Endothelial cell of umbilical vein (primary cell): ENCODE measurements at regions not wholly inside any gene's neighbourhood (a gene's known extent, or its start where the extent isn't known, plus 50 kb on each side); places are given as distances from the start of the nearest gene placed in this dataset.

Source experiments
- BruUV-seq: library from RNA; stranded (reverse); fragments of 400-500 nt; replicated peaks from 2 replicates; lab custom pipeline; 2021; lab: Mats Ljungman, UMichigan
- CTCF ChIA-PET: fragments of 300-600, 350-600 bp; sonication (Branson Sonifier 250); formaldehyde crosslinking; loops from one replicate; lab custom pipeline; 2021; ENCODE audit warnings: antibody characterized with exemption, inconsistent platforms; lab: Charles Lee
- POLR2A ChIA-PET: fragments of 300-600, 350-600 bp; sonication (Branson Sonifier 250); formaldehyde crosslinking; loops from one replicate; lab custom pipeline; 2021; ENCODE audit warnings: antibody characterized with exemption, inconsistent platforms; lab: Charles Lee
- DNase-seq: peaks from one replicate; pipeline ENCODE4 v3.0.0-alpha.2; 2011; ENCODE audit warnings: low read depth, low spot score
- FAIRE-seq: peaks from 2 replicates; lab custom pipeline; 2011; peaks lifted over from hg19 to GRCh38; lab: Jason Lieb, UNC
- H2AFZ ChIP-seq: 2 replicates; pipeline ENCODE4 v1.6.0; 2012; ENCODE audit warnings: low read depth, low read length, control low read depth, inconsistent platforms
- H3K27ac ChIP-seq: 2 replicates; pipeline ENCODE4 v1.5.1; 2011; ENCODE audit warnings: low read depth, mild to moderate bottlenecking, control low read depth, low read length, moderate library complexity; ENCODE audit not compliant: insufficient read depth
- H3K27me3 ChIP-seq, 2 experiments: 2 replicates each; pipeline versions ENCODE4 v1.6.0 to v1.6.1; 2011; ENCODE audit warnings: low read length in 2 of 2, mixed read lengths in 1 of 2; ENCODE audit not compliant: control insufficient read depth in 2 of 2, insufficient read depth in 2 of 2
- H3K36me3 ChIP-seq, 2 experiments: 2 replicates in 1 of 2; 3 replicates in 1 of 2; pipeline ENCODE4 v1.5.1; 2011; ENCODE audit warnings: low read length in 2 of 2, mild to moderate bottlenecking in 1 of 2, moderate library complexity in 1 of 2; ENCODE audit not compliant: control insufficient read depth in 2 of 2, insufficient read depth in 2 of 2; ENCODE audit errors: extremely low read depth in 1 of 2
- H3K4me1 ChIP-seq: 3 replicates; pipeline ENCODE4 v1.5.1; 2011; ENCODE audit warnings: mild to moderate bottlenecking, low read length; ENCODE audit not compliant: control insufficient read depth, insufficient read depth; ENCODE audit errors: extremely low read depth
- H3K4me2 ChIP-seq: 2 replicates; pipeline ENCODE4 v1.6.1; 2011; ENCODE audit warnings: low read length, control low read depth, mixed read lengths; ENCODE audit not compliant: insufficient read depth
- H3K4me3 ChIP-seq, 3 experiments: fragments of 200-600 bp in 1 of 3; sonication (generic), shearing (Covaris generic) in 1 of 3; replicated peaks in 1 of 3; 2 replicates each; pipeline ENCODE4 v1.5.1; 2011 to 2016; ENCODE audit warnings: control low read depth in 3 of 3, low read length in 3 of 3, mild to moderate bottlenecking in 2 of 3, inconsistent platforms in 1 of 3, low read depth in 1 of 3, moderate library complexity in 1 of 3; ENCODE audit not compliant: insufficient read depth in 1 of 3
- H3K79me2 ChIP-seq: 2 replicates; pipeline ENCODE4 v1.6.0; 2012; ENCODE audit warnings: low read length, inconsistent platforms; ENCODE audit not compliant: control insufficient read depth, insufficient read depth
- H3K9ac ChIP-seq: replicated peaks from 2 replicates; pipeline ENCODE3; 2011; ENCODE audit warnings: low read length, control low read depth; ENCODE audit not compliant: insufficient read depth; ENCODE audit errors: extremely low read depth
- H3K9me1 ChIP-seq: replicated peaks from 3 replicates; pipeline ENCODE4 v1.6.0; 2011; ENCODE audit warnings: mild to moderate bottlenecking, low read length; ENCODE audit not compliant: control insufficient read depth, insufficient read depth; ENCODE audit errors: extremely low read depth
- H3K9me3 ChIP-seq: replicated peaks from 2 replicates; pipeline ENCODE4 v1.5.1; 2012; ENCODE audit warnings: low read length, inconsistent platforms; ENCODE audit not compliant: control insufficient read depth, insufficient read depth
- H4K20me1 ChIP-seq: replicated peaks from 2 replicates; pipeline ENCODE3; 2011; ENCODE audit warnings: mild to moderate bottlenecking, low read length; ENCODE audit not compliant: control insufficient read depth, insufficient read depth; ENCODE audit errors: extremely low read depth
- EZH2 ChIP-seq: IDR thresholded peaks from 2 replicates; pipeline ENCODE4 v1.6.1; 2012; ENCODE audit warnings: borderline replicate concordance, low read depth, mild to moderate bottlenecking, moderate library complexity, low read length, inconsistent platforms; ENCODE audit not compliant: severe bottlenecking
- FOS ChIP-seq: IDR thresholded peaks from 2 replicates; pipeline ENCODE4 v1.6.1; 2011; ENCODE audit warnings: mild to moderate bottlenecking, low read length, moderate library complexity, borderline replicate concordance; ENCODE audit not compliant: insufficient read depth
- GATA2 ChIP-seq: IDR thresholded peaks from 2 replicates; pipeline ENCODE4 v1.7.0; 2011; ENCODE audit warnings: low read depth, mild to moderate bottlenecking, moderate library complexity, mixed read lengths, low read length; ENCODE audit not compliant: insufficient read length, insufficient read depth
- JUN ChIP-seq: IDR thresholded peaks from 2 replicates; pipeline ENCODE4 v1.6.1; 2011; ENCODE audit warnings: borderline replicate concordance, low read depth; ENCODE audit not compliant: insufficient read length, insufficient read depth
- MYC ChIP-seq: IDR thresholded peaks from one replicate; pipeline ENCODE4 v1.6.1; 2011; ENCODE audit warnings: mild to moderate bottlenecking, low read depth, low read length
- POLR2A ChIP-seq: IDR thresholded peaks from 2 replicates; pipeline ENCODE4 v1.6.1; 2012; ENCODE audit warnings: low read depth, mild to moderate bottlenecking, control low read depth, low read length
- POLR2AphosphoS5 ChIP-seq: IDR thresholded peaks from 2 replicates; pipeline ENCODE4 v1.6.1; 2012; ENCODE audit warnings: low read depth, mild to moderate bottlenecking, control low read depth, low read length, moderate library complexity; ENCODE audit not compliant: insufficient read depth
- dilution Hi-C: fragments of 300-500 bp; cut with MboI; formaldehyde crosslinking; loops from one replicate; pipeline ENCODE4 v1.15.0; 2019; ENCODE audit warnings: low sequenced_read_pairs; ENCODE audit not compliant: extremely low pct_ligation_motif_present
- intact Hi-C: fragments of 100-400 bp; cut with micrococcal nuclease; formaldehyde crosslinking; loops from one replicate; pipeline ENCODE4 v1.10.0; 2022
- TF ChIP-seq, protein P1 (sequence below), 2 donors: IDR thresholded peaks; 1 replicate in 1 of 2; 2 replicates in 1 of 2; pipeline ENCODE4 v1.5.1; 2011; ENCODE audit warnings: low read length in 2 of 2, mild to moderate bottlenecking in 2 of 2, moderate library complexity in 2 of 2, control low read depth in 1 of 2, inconsistent platforms in 1 of 2, low read depth in 1 of 2; ENCODE audit not compliant: insufficient read depth in 1 of 2; ENCODE audit errors: extremely low read depth in 1 of 2
- TF ChIP-seq, protein P2 (sequence below): IDR thresholded peaks from 2 replicates; pipeline ENCODE4 v1.6.1; 2011; ENCODE audit not compliant: insufficient read depth, insufficient read length

DNA sequence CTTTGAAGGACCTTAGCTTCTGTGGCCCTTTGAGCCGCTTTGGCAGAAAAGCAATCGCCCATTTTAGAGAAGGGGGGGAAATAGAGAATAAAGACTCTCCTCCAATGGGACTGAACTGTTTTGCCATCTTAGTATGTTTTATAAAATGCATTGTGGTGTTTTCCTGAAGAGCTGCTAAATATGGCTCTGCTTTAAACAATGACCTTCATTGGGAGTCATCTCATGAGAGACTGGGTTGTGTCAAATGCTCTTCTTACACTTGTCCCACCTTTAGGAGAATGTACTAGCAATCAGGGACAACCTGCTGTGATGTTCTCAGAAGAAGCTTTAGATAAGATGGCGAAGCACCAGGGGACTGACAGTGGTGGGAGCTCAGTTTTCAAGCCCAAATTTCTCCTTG is 418.9 kb upstream of the POU3F3 start:
- H3K4me1 ChIP-seq, result no peaks in the 10 kb centered on the region
- no peaks in the 10 kb centered on the region for H3K27me3 ChIP-seq
- H2AFZ ChIP-seq, result no peak overlapping the region
- intact Hi-C loops (no loop called here), dilution Hi-C loops (no loop called here)
- H3K9ac ChIP-seq, result no peak overlapping the region
- H3K36me3 ChIP-seq, result no peaks in the 10 kb centered on the region
- H3K9me3 ChIP-seq, result peaks cover 4% of the 10 kb centered on the region
- H3K9me1 ChIP-seq, result no peaks in the 10 kb centered on the region
- no peak for FAIRE-seq
- H3K4me3 ChIP-seq, result no peak overlapping the region
- no peak overlapping the region for H3K4me2 ChIP-seq
- POLR2A ChIA-PET, result no interaction called here
- H3K27ac ChIP-seq, result no peak overlapping the region
- no TSS peak for BruUV-seq
- DNase-seq, result no peak
- CTCF ChIA-PET, result no interaction called here
- H4K20me1 ChIP-seq, result no peaks in the 10 kb centered on the region
- TF ChIP-seq JUN, result no peak
- no peak for TF ChIP-seq EZH2
- TF ChIP-seq, protein P1, sequence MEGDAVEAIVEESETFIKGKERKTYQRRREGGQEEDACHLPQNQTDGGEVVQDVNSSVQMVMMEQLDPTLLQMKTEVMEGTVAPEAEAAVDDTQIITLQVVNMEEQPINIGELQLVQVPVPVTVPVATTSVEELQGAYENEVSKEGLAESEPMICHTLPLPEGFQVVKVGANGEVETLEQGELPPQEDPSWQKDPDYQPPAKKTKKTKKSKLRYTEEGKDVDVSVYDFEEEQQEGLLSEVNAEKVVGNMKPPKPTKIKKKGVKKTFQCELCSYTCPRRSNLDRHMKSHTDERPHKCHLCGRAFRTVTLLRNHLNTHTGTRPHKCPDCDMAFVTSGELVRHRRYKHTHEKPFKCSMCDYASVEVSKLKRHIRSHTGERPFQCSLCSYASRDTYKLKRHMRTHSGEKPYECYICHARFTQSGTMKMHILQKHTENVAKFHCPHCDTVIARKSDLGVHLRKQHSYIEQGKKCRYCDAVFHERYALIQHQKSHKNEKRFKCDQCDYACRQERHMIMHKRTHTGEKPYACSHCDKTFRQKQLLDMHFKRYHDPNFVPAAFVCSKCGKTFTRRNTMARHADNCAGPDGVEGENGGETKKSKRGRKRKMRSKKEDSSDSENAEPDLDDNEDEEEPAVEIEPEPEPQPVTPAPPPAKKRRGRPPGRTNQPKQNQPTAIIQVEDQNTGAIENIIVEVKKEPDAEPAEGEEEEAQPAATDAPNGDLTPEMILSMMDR (IDR thresholded peaks at IDR 0.05; ENCODE audit: extremely low read depth in 1 of 2, insufficient read depth in 1 of 2, low read depth in 1 of 2, low read length in 2 of 2), result no peak
- no peak for TF ChIP-seq POLR2AphosphoS5
- no peak for TF ChIP-seq FOS
- TF ChIP-seq MYC, result no peak
- no peak for TF ChIP-seq POLR2A
- TF ChIP-seq, protein P2, sequence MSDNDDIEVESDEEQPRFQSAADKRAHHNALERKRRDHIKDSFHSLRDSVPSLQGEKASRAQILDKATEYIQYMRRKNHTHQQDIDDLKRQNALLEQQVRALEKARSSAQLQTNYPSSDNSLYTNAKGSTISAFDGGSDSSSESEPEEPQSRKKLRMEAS, result no peak
- TF ChIP-seq GATA2, result no peak
- no peaks in the 10 kb centered on the region for H3K79me2 ChIP-seq
